ENCODE measurements at regions not wholly inside any gene's neighbourhood (a gene's known extent, or its start where the extent isn't known, plus 50 kb on each side); places are given as distances from the start of the nearest gene placed in this dataset.

- H3K36me3 ChIP-seq: no peaks in the 10 kb centered on the region
- no peak overlapping the region for H3K27ac ChIP-seq
- H3K4me1 ChIP-seq: no peaks in the 10 kb centered on the region
- H3K4me3 ChIP-seq: no peak overlapping the region
- WGBS, 2 donors: 42 to 52% methylated on average over 9 of the region's 9 CpGs
- TF ChIP-seq POLR2A (IDR thresholded peaks at IDR 0.05): no peak
- TF ChIP-seq EP300 (IDR thresholded peaks at IDR 0.05): no peak
- no peak for TF ChIP-seq CTCF (IDR thresholded peaks at IDR 0.05)
- no peaks in the 10 kb centered on the region for H3K9me3 ChIP-seq
- H3K27me3 ChIP-seq: peaks cover 0 to 5% of the 10 kb centered on the region in 2 donors
- no peak for DNase-seq (ENCODE audit: low spot score in 2 of 2)
These were observed 62.1 kb upstream of the CADM1 start for GRCh38 chr11:115566180-115566764.

- H3K4me1 ChIP-seq: no peaks in the 10 kb centered on the region
- WGBS, 2 donors: 87 to 91% methylated on average over 5 to 8 of the region's 8 CpGs
- no peak overlapping the region for H3K27ac ChIP-seq
- no peak for DNase-seq (ENCODE audit: low spot score in 2 of 2)
- no peak overlapping the region for H3K4me3 ChIP-seq
- no peaks in the 10 kb centered on the region for H3K36me3 ChIP-seq
- TF ChIP-seq CTCF (IDR thresholded peaks at IDR 0.05) (no peak), EP300 (IDR thresholded peaks at IDR 0.05) (no peak), POLR2A (IDR thresholded peaks at IDR 0.05) (no peak)
- H3K27me3 ChIP-seq: peaks cover 0 to 5% of the 10 kb centered on the region in 2 donors
- no peaks in the 10 kb centered on the region for H3K9me3 ChIP-seq
These were observed 60.6 kb upstream of the CADM1 start for GRCh38 chr11:115564851-115565250.

GRCh38 chr11:115561116-115561515, 56.9 kb upstream of the CADM1 start:
- no peaks in the 10 kb centered on the region for H3K27me3 ChIP-seq
- H3K27ac ChIP-seq: peak overlapping the region in 1 of 4 donors; percentile 52
- no peak for DNase-seq (ENCODE audit: low spot score in 2 of 2)
- no peaks in the 10 kb centered on the region for H3K36me3 ChIP-seq
- TF ChIP-seq CTCF (IDR thresholded peaks at IDR 0.05) (no peak), EP300 (IDR thresholded peaks at IDR 0.05) (peak in 1 of 2 donors; percentile 45)
- H3K4me1 ChIP-seq: no peaks in the 10 kb centered on the region
- H3K9me3 ChIP-seq: no peaks in the 10 kb centered on the region
- no peak overlapping the region for H3K4me3 ChIP-seq
- WGBS, 2 donors: 46 to 50% methylated on average over 2 of the region's 2 CpGs

GRCh38 chr11:115558635-115559034, 54.4 kb upstream of the CADM1 start:
- DNase-seq (ENCODE audit: low spot score in 2 of 2): no peak
- H3K9me3 ChIP-seq: no peaks in the 10 kb centered on the region
- no peaks in the 10 kb centered on the region for H3K27me3 ChIP-seq
- no peak overlapping the region for H3K27ac ChIP-seq
- WGBS, 2 donors: 93 to 100% methylated on average over 1 of the region's 1 CpG
- no peaks in the 10 kb centered on the region for H3K4me1 ChIP-seq
- no peak overlapping the region for H3K4me3 ChIP-seq
- no peak for TF ChIP-seq EP300 (IDR thresholded peaks at IDR 0.05)
- no peaks in the 10 kb centered on the region for H3K36me3 ChIP-seq

GRCh38 chr11:115557681-115558080, 53.5 kb upstream of the CADM1 start:
- Histone ChIP-seq H3K27ac (no peak overlapping the region), H3K9me3 (no peaks in the 10 kb centered on the region), H3K4me3 (no peak overlapping the region), H3K27me3 (no peaks in the 10 kb centered on the region), H3K36me3 (no peaks in the 10 kb centered on the region), H3K4me1 (no peaks in the 10 kb centered on the region)
- 86 to 88% methylated on average over 7 of the region's 7 CpGs for WGBS, 2 donors
- DNase-seq (ENCODE audit: low spot score in 2 of 2): no peak
- no peak for TF ChIP-seq CTCF (IDR thresholded peaks at IDR 0.05)
- TF ChIP-seq EP300 (IDR thresholded peaks at IDR 0.05): no peak
- no peak for TF ChIP-seq POLR2A (IDR thresholded peaks at IDR 0.05)

GRCh38 chr11:115556984-115557383, 52.8 kb upstream of the CADM1 start:
- no peaks in the 10 kb centered on the region for H3K36me3 ChIP-seq
- TF ChIP-seq CTCF (IDR thresholded peaks at IDR 0.05) (no peak), EP300 (IDR thresholded peaks at IDR 0.05) (no peak), POLR2A (IDR thresholded peaks at IDR 0.05) (no peak)
- H3K27ac ChIP-seq: no peak overlapping the region
- H3K4me1 ChIP-seq: no peaks in the 10 kb centered on the region
- H3K9me3 ChIP-seq: no peaks in the 10 kb centered on the region
- 59 to 63% methylated on average over 7 of the region's 7 CpGs for WGBS, 2 donors
- no peak for DNase-seq (ENCODE audit: low spot score in 2 of 2)
- H3K27me3 ChIP-seq: no peaks in the 10 kb centered on the region
- no peak overlapping the region for H3K4me3 ChIP-seq
